Keratinocyte (primary cell): ENCODE measurements at regions not wholly inside any gene's neighbourhood (a gene's known extent, or its start where the extent isn't known, plus 50 kb on each side); places are given as distances from the start of the nearest gene placed in this dataset.

ENCODE experiments used
- CTCF ChIP-seq, 3 experiments: IDR thresholded peaks in 1 of 3; conservative IDR thresholded peaks in 1 of 3; optimal IDR thresholded peaks in 1 of 3; 2 replicates in 2 of 3; 3 replicates in 1 of 3; pipeline versions ENCODE3 to v1.5.1; 2011; ENCODE audit warnings: low read length in 3 of 3, mild to moderate bottlenecking in 3 of 3, moderate library complexity in 2 of 3, control low read depth in 1 of 3, inconsistent platforms in 1 of 3; ENCODE audit not compliant: insufficient read depth in 2 of 3; ENCODE audit errors: extremely low read depth in 1 of 3
- EZH2 ChIP-seq: IDR thresholded peaks from one replicate; pipeline ENCODE4 v1.6.1; 2012; ENCODE audit warnings: inconsistent platforms, mild to moderate bottlenecking, low read length, moderate library complexity

- TF ChIP-seq EZH2 (no peak), CTCF (optimal IDR thresholded peaks at IDR 0.05 in 1 of 3, IDR thresholded peaks at IDR 0.05 in 1 of 3, conservative IDR thresholded peaks at IDR 0.05 in 1 of 3; ENCODE audit: extremely low read depth in 1 of 3, insufficient read depth in 2 of 3, low read length in 3 of 3) (no peak)
These were observed 147.7 kb upstream of the SPATS2L start for GRCh38 chr2:200158647-200159356.
